HCT116 (cell line): ENCODE measurements at regions not wholly inside any gene's neighbourhood (a gene's known extent, or its start where the extent isn't known, plus 50 kb on each side); places are given as distances from the start of the nearest gene placed in this dataset.
"Not testable (repeated sequence)": the region's sequence is repeated elsewhere in the genome, so short reads cannot be mapped to it uniquely, and the experiment has no call there.

Source experiments
- ATAC-seq: fragments of 200-7000 bp; cut with Tn5 transposase; 2 replicates; pipeline ENCODE4 v1.9.1; 2020; ENCODE audit warnings: mild to moderate bottlenecking, moderate library complexity
- BruUV-seq: library from RNA; stranded (reverse); fragments of 400-500 nt; replicated peaks from 2 replicates; lab custom pipeline; 2021; lab: Mats Ljungman, UMichigan
- CTCF ChIA-PET: fragments of 300-600 bp; sonication (Branson Sonifier 250); formaldehyde crosslinking; loops from one replicate; lab custom pipeline; 2021; ENCODE audit warnings: antibody characterized with exemption; lab: Charles Lee
- POLR2A ChIA-PET: fragments of 300-600, 350-600 bp; sonication (Branson Sonifier 250); formaldehyde crosslinking; loops from one replicate; lab custom pipeline; 2021; ENCODE audit warnings: antibody characterized with exemption; lab: Charles Lee
- RAD21 ChIA-PET, 2 experiments: fragments of 300-600 bp; sonication (Branson Sonifier 250); formaldehyde crosslinking; loops; one replicate each; lab custom pipeline; 2023; ENCODE audit warnings: low total read pairs in 2 of 2; ENCODE audit not compliant: uncharacterized antibody in 2 of 2, unreplicated experiment in 2 of 2, low non-redundant PET in 1 of 2; lab: Charles Lee
- DNase-seq: peaks from one replicate; pipeline ENCODE4 v3.0.0-alpha.2; 2010; ENCODE audit warnings: low read depth, low spot score
- H2AFZ ChIP-seq: fragments of 200-600 bp; shearing (Covaris generic), sonication (generic); 2 replicates; pipeline ENCODE4 v1.6.1; 2017; ENCODE audit warnings: low read depth, mixed run types, mixed read lengths, antibody characterized with exemption, low read length; ENCODE audit not compliant: poor library complexity, severe bottlenecking
- H3K27ac ChIP-seq: 2 replicates; pipeline ENCODE4 v1.5.1; 2012; ENCODE audit warnings: low read depth, low read length
- H3K27me3 ChIP-seq: fragments of 200-600 bp; sonication (generic); 2 replicates; pipeline ENCODE4 v1.6.1; 2016; ENCODE audit warnings: mixed run types, low read length, mixed read lengths; ENCODE audit not compliant: insufficient read depth
- H3K36me3 ChIP-seq, 2 experiments: fragments of 200-500 bp in 1 of 2; fragments of 200-600 bp in 1 of 2; sonication (Bioruptor generic) in 1 of 2; sonication (generic) in 1 of 2; 2 replicates each; pipeline versions ENCODE4 v1.5.1 to v1.6.1; 2014 to 2016; ENCODE audit warnings: low read length in 2 of 2, inconsistent platforms in 1 of 2, mixed read lengths in 1 of 2, mixed run types in 1 of 2; ENCODE audit not compliant: insufficient read depth in 2 of 2, control insufficient read depth in 1 of 2
- H3K4me1 ChIP-seq, 2 experiments: fragments of 200-600 bp in 1 of 2; sonication (generic) in 1 of 2; 2 replicates each; pipeline versions ENCODE4 v1.5.1 to v1.6.1; 2012 to 2017; ENCODE audit warnings: low read length in 2 of 2, inconsistent platforms in 1 of 2, mild to moderate bottlenecking in 1 of 2, mixed read lengths in 1 of 2, mixed run types in 1 of 2, moderate library complexity in 1 of 2; ENCODE audit not compliant: insufficient read depth in 2 of 2, control insufficient read depth in 1 of 2
- H3K4me2 ChIP-seq: fragments of 200-600 bp; sonication (generic); 2 replicates; pipeline ENCODE4 v1.6.1; 2017; ENCODE audit warnings: mixed run types, low read length, mixed read lengths
- H3K4me3 ChIP-seq, 2 experiments: fragments of 200-600 bp in 1 of 2; sonication (generic) in 1 of 2; replicated peaks in 1 of 2; 2 replicates each; pipeline ENCODE4 v1.5.1; 2011 to 2016; ENCODE audit warnings: low read length in 2 of 2, control low read depth in 1 of 2, low read depth in 1 of 2, mild to moderate bottlenecking in 1 of 2, mixed read lengths in 1 of 2, mixed run types in 1 of 2
- H3K79me2 ChIP-seq: fragments of 200-600 bp; sonication (generic); 2 replicates; pipeline ENCODE4 v1.6.1; 2017; ENCODE audit warnings: mild to moderate bottlenecking, mixed run types, low read length, moderate library complexity, mixed read lengths; ENCODE audit not compliant: insufficient read depth
- H3K9ac ChIP-seq: fragments of 200-600 bp; sonication (generic); 2 replicates; pipeline ENCODE4 v1.6.1; 2016; ENCODE audit warnings: low read length, mixed read lengths
- H3K9me2 ChIP-seq: fragments of 200-600 bp; sonication (generic), shearing (Covaris generic); 2 replicates; pipeline ENCODE4 v1.6.1; 2017; ENCODE audit warnings: mixed run types, mild to moderate bottlenecking, moderate library complexity; ENCODE audit not compliant: insufficient read depth
- H3K9me3 ChIP-seq, 2 experiments: fragments of 200-500 bp in 1 of 2; fragments of 200-600 bp in 1 of 2; sonication (Bioruptor generic) in 1 of 2; sonication (generic) in 1 of 2; 2 replicates each; pipeline ENCODE4 v1.6.1; 2014 to 2017; ENCODE audit warnings: low read length in 2 of 2, mixed read lengths in 2 of 2, inconsistent platforms in 1 of 2, low read depth in 1 of 2, mild to moderate bottlenecking in 1 of 2, mixed run types in 1 of 2, moderate library complexity in 1 of 2; ENCODE audit not compliant: control insufficient read depth in 1 of 2, insufficient read depth in 1 of 2
- H4K20me1 ChIP-seq: fragments of 200-600 bp; sonication (generic), shearing (Covaris generic); 2 replicates; pipeline ENCODE4 v1.6.1; 2017; ENCODE audit warnings: mixed run types, mild to moderate bottlenecking, moderate library complexity; ENCODE audit not compliant: insufficient read depth
- ATF3 ChIP-seq: IDR thresholded peaks from 2 replicates; pipeline ENCODE4 v1.6.1; 2012
- CBX3 ChIP-seq: IDR thresholded peaks from 2 replicates; pipeline ENCODE4 v1.6.1; 2012; ENCODE audit warnings: low read depth
- CEBPB ChIP-seq: IDR thresholded peaks from 2 replicates; pipeline ENCODE4 v1.6.1; 2012; ENCODE audit warnings: low read depth
- CTCF ChIP-seq, 3 experiments: fragments of 200-600 bp in 1 of 3; sonication (generic) in 1 of 3; IDR thresholded peaks in 2 of 3; conservative IDR thresholded peaks in 1 of 3; 2 replicates each; pipeline ENCODE4 v1.5.1; 2012 to 2017; ENCODE audit warnings: low read depth in 2 of 3, low read length in 2 of 3, antibody characterized with exemption in 1 of 3, borderline replicate concordance in 1 of 3, control low read depth in 1 of 3, mild to moderate bottlenecking in 1 of 3, mixed read lengths in 1 of 3, mixed run types in 1 of 3, moderate library complexity in 1 of 3; ENCODE audit not compliant: insufficient read depth in 1 of 3
- ELF1 ChIP-seq: IDR thresholded peaks from 2 replicates; pipeline ENCODE4 v1.6.1; 2012; ENCODE audit warnings: low read depth, borderline replicate concordance
- EZH2 ChIP-seq: fragments of 200-600 bp; sonication (generic); IDR thresholded peaks from 2 replicates; pipeline ENCODE4 v1.6.1; 2017; ENCODE audit warnings: antibody characterized with exemption, mixed run types
- EZH2phosphoT487 ChIP-seq: fragments of 200-600 bp; IDR thresholded peaks from 2 replicates; pipeline ENCODE4 v1.6.1; 2018; ENCODE audit warnings: antibody characterized with exemption, borderline replicate concordance
- FOSL1 ChIP-seq: IDR thresholded peaks from 2 replicates; pipeline ENCODE4 v1.6.1; 2012; ENCODE audit warnings: low read depth
- POLR2A ChIP-seq: IDR thresholded peaks from 2 replicates; pipeline ENCODE4 v1.7.0; 2011; ENCODE audit warnings: borderline replicate concordance; ENCODE audit not compliant: insufficient read depth, insufficient read length; ENCODE audit errors: extremely low read depth
- POLR2AphosphoS5 ChIP-seq: IDR thresholded peaks from 2 replicates; pipeline ENCODE4 v1.6.1; 2011; ENCODE audit warnings: mild to moderate bottlenecking, low read depth, low read length, moderate library complexity
- RAD21 ChIP-seq: IDR thresholded peaks from 2 replicates; pipeline ENCODE4 v1.6.1; 2012; ENCODE audit warnings: low read depth, mild to moderate bottlenecking
- REST ChIP-seq: IDR thresholded peaks from 2 replicates; pipeline ENCODE4 v1.6.1; 2012; ENCODE audit warnings: low read depth
- SRF ChIP-seq: IDR thresholded peaks from 2 replicates; pipeline ENCODE4 v1.6.1; 2012; ENCODE audit warnings: low read depth
- TCF7L2 ChIP-seq: IDR thresholded peaks from 2 replicates; pipeline ENCODE4 v1.7.0; 2011; ENCODE audit warnings: borderline replicate concordance, inconsistent platforms; ENCODE audit not compliant: insufficient read depth, insufficient read length; ENCODE audit errors: extremely low read depth
- YY1 ChIP-seq: IDR thresholded peaks from 2 replicates; pipeline ENCODE4 v1.6.1; 2011; ENCODE audit warnings: low read length, low read depth, moderate library complexity, mild to moderate bottlenecking; ENCODE audit not compliant: insufficient replicate concordance; ENCODE audit errors: extremely low read depth
- ZFX ChIP-seq: fragments of 450-650 bp; IDR thresholded peaks from 2 replicates; pipeline ENCODE4 v1.6.1; 2017
- ZNF274 ChIP-seq: fragments of 200-500 bp; sonication (Bioruptor generic); IDR thresholded peaks from 2 replicates; pipeline ENCODE4 v1.6.1; 2014; ENCODE audit warnings: mild to moderate bottlenecking, low read depth, low read length, inconsistent platforms
- intact Hi-C: fragments of 100-400 bp; cut with micrococcal nuclease; formaldehyde crosslinking; loops from 2 replicates; pipeline ENCODE4 v1.10.0; 2022

GRCh38 chr4:103415801-103416200 lies 217.7 kb upstream of the CENPE start:
- ATAC-seq (no peak), DNase-seq (no peak)
- H3K36me3 ChIP-seq: no peaks in the 10 kb centered on the region
- H3K27me3 ChIP-seq: no peaks in the 10 kb centered on the region
- ChIA-PET CTCF (no interaction called here), RAD21 (no interaction called here), POLR2A (no interaction called here)
- H3K9ac ChIP-seq: no peak overlapping the region
- H3K4me3 ChIP-seq: no peak overlapping the region
- no peaks in the 10 kb centered on the region for H4K20me1 ChIP-seq
- no peak overlapping the region for H2AFZ ChIP-seq
- BruUV-seq: no TSS peak
- H3K27ac ChIP-seq: no peak overlapping the region
- H3K9me2 ChIP-seq: no peaks in the 10 kb centered on the region; the same call in 1 of the 2 replicates
- H3K4me2 ChIP-seq: no peak overlapping the region
- no peaks in the 10 kb centered on the region for H3K9me3 ChIP-seq
- no peaks in the 10 kb centered on the region for H3K4me1 ChIP-seq
- TF ChIP-seq ATF3: no peak
- no peak for TF ChIP-seq CBX3
- TF ChIP-seq SRF: no peak
- no peak for TF ChIP-seq ELF1
- TF ChIP-seq ZFX: no peak
- no peak for TF ChIP-seq TCF7L2
- no peak for TF ChIP-seq YY1
- TF ChIP-seq CEBPB: no peak
- no peak for TF ChIP-seq EZH2phosphoT487
- TF ChIP-seq FOSL1: no peak
- no peak for TF ChIP-seq REST
- no peak for TF ChIP-seq POLR2AphosphoS5
- no peak for TF ChIP-seq ZNF274
- no peak for TF ChIP-seq POLR2A
- TF ChIP-seq RAD21: no peak
- no peak for TF ChIP-seq EZH2
- TF ChIP-seq CTCF (IDR thresholded peaks at IDR 0.05 in 2 of 3, conservative IDR thresholded peaks at IDR 0.05 in 1 of 3; ENCODE audit: borderline replicate concordance in 1 of 3, insufficient read depth in 1 of 3, low read depth in 2 of 3, low read length in 2 of 3): no peak
- no peaks in the 10 kb centered on the region for H3K79me2 ChIP-seq
- intact Hi-C loops: no loop called here

GRCh38 chr4:103412646-103413045 lies 214.5 kb upstream of the CENPE start:
- H3K4me1 ChIP-seq, RAD21 ChIA-PET, H2AFZ ChIP-seq, BruUV-seq, H3K27me3 ChIP-seq, H3K4me3 ChIP-seq, H3K9ac ChIP-seq, CTCF ChIA-PET, POLR2A ChIA-PET, H3K27ac ChIP-seq, H4K20me1 ChIP-seq, H3K79me2 ChIP-seq, DNase-seq, ATAC-seq, intact Hi-C loops, H3K36me3 ChIP-seq, H3K9me3 ChIP-seq, H3K9me2 ChIP-seq, H3K4me2 ChIP-seq: not testable (repeated sequence)
